ENCODE measurements at regions not wholly inside any gene's neighbourhood (a gene's known extent, or its start where the extent isn't known, plus 50 kb on each side); places are given as distances from the start of the nearest gene placed in this dataset.

DNA sequence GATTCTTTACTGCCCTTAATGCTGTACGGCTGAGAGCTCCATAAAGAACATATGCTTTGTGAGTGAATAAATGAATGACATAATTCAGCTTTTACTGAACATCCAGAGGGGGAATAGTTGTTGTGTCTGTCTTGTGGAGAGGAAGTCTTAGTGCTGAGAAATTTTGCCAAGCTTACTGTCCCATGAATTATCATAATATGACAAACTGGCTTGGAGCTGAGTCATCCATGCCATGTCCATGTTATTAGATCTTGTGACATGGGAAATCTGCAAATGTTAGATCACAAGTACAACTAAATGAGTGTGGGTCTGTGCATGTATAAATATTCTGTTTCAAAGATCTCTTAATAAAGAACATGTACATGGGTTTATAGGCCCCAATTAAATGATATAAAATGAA is 350.4 kb downstream of the BMP4 start:
- TF ChIP-seq, protein P1, sequence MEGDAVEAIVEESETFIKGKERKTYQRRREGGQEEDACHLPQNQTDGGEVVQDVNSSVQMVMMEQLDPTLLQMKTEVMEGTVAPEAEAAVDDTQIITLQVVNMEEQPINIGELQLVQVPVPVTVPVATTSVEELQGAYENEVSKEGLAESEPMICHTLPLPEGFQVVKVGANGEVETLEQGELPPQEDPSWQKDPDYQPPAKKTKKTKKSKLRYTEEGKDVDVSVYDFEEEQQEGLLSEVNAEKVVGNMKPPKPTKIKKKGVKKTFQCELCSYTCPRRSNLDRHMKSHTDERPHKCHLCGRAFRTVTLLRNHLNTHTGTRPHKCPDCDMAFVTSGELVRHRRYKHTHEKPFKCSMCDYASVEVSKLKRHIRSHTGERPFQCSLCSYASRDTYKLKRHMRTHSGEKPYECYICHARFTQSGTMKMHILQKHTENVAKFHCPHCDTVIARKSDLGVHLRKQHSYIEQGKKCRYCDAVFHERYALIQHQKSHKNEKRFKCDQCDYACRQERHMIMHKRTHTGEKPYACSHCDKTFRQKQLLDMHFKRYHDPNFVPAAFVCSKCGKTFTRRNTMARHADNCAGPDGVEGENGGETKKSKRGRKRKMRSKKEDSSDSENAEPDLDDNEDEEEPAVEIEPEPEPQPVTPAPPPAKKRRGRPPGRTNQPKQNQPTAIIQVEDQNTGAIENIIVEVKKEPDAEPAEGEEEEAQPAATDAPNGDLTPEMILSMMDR (IDR thresholded peaks at IDR 0.05; ENCODE audit: borderline replicate concordance, extremely low read depth, low read length, poor library complexity, severe bottlenecking) = no peak
- TF ChIP-seq EZH2 (IDR thresholded peaks at IDR 0.05; ENCODE audit: borderline replicate concordance, low read depth, low read length, severe bottlenecking) = no peak

All from DND-41 (cell line).